GM12865 (cell line): ENCODE measurements at regions not wholly inside any gene's neighbourhood (a gene's known extent, or its start where the extent isn't known, plus 50 kb on each side); places are given as distances from the start of the nearest gene placed in this dataset.

Source experiments
- DNase-seq: peaks from one replicate; pipeline ENCODE4 v3.0.0; 2010; ENCODE audit warnings: low read depth
- H3K4me3 ChIP-seq: 2 replicates; pipeline ENCODE4 v1.5.1; 2011; ENCODE audit warnings: mild to moderate bottlenecking, low read depth, low read length, control low read depth
- CTCF ChIP-seq: IDR thresholded peaks from 2 replicates; pipeline ENCODE4 v1.5.1; 2011; ENCODE audit warnings: low read length, control low read depth, low read depth, inconsistent platforms; ENCODE audit not compliant: insufficient read depth; ENCODE audit errors: missing control alignments

GRCh38 chr9:21677834-21678233 is 124.6 kb upstream of the MTAP start:
- H3K4me3 ChIP-seq, result no peak overlapping the region

GRCh38 chr9:21679432-21679831 is 123.0 kb upstream of the MTAP start:
- H3K4me3 ChIP-seq, result no peak overlapping the region
- no peak for DNase-seq
- no peak for TF ChIP-seq CTCF

More at GRCh38 chr9:21677834-21678233, 124.6 kb upstream of the MTAP start:
- no peak for TF ChIP-seq CTCF
- no peak for DNase-seq

GRCh38 chr9:21680590-21680989 is 121.8 kb upstream of the MTAP start:
- no peak for DNase-seq
- TF ChIP-seq CTCF, result no peak
- H3K4me3 ChIP-seq, result no peak overlapping the region

- no peak for DNase-seq
- no peak for TF ChIP-seq CTCF
- no peak overlapping the region for H3K4me3 ChIP-seq
Observed at GRCh38 chr9:21681641-21682040, 120.8 kb upstream of the MTAP start.

GRCh38 chr9:21682381-21682780 is 120.1 kb upstream of the MTAP start:
- no peak for TF ChIP-seq CTCF
- no peak for DNase-seq
- no peak overlapping the region for H3K4me3 ChIP-seq

GRCh38 chr9:21682981-21683380 is 119.5 kb upstream of the MTAP start:
- no peak overlapping the region for H3K4me3 ChIP-seq
- no peak for TF ChIP-seq CTCF
- no peak for DNase-seq

- DNase-seq, result no peak
- TF ChIP-seq CTCF, result no peak
- H3K4me3 ChIP-seq, result no peak overlapping the region
Observed at GRCh38 chr9:21683484-21684175, 118.8 kb upstream of the MTAP start.
